ENCODE measurements at regions not wholly inside any gene's neighbourhood (a gene's known extent, or its start where the extent isn't known, plus 50 kb on each side); places are given as distances from the start of the nearest gene placed in this dataset.
A peak's percentile ranks its signal among the peaks of the same experiment; 100 is the strongest.

DNA sequence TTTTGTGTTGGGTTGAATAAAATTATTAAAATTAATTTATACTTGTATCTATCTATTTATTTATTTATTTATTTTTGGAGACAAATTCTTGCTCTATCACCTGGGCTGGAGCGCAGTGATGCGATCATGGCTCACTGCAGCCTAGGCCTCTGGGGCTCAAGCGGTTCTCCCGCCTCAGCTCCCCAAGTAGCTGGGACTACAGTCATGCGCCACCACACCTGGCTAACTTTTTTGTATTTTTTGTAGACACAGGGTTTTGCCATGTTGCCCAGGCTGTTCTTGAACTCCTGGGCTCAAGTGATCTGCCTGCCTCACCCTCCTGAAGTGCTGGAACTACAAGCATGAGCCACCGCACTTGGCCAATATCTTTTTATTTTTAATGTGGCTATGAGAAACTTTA is 134.7 kb upstream of the SPDL1 start:
- no peak for DNase-seq (ENCODE audit: low read depth in 2 of 2)

DNA sequence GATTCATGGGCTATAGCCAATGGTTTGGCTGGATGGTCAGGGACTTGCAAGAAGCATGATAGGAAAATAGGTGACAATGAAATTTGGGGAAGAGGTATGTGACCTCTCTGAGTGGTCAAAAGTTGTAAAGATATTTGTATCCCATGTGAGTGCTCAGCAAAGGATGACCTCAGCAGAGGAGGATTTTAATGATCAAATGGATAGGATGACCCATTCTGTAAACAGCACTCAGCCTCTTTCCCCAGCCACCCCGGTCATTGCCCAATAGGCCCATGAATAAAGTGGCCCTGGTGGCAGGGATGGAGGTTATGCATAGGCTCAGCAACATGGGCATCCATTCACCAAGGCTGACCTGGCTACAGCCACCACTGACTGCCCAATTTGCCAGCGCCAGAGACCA is 138.4 kb upstream of the SPDL1 start:
- DNase-seq (ENCODE audit: low read depth in 2 of 2) = no peak

DNA sequence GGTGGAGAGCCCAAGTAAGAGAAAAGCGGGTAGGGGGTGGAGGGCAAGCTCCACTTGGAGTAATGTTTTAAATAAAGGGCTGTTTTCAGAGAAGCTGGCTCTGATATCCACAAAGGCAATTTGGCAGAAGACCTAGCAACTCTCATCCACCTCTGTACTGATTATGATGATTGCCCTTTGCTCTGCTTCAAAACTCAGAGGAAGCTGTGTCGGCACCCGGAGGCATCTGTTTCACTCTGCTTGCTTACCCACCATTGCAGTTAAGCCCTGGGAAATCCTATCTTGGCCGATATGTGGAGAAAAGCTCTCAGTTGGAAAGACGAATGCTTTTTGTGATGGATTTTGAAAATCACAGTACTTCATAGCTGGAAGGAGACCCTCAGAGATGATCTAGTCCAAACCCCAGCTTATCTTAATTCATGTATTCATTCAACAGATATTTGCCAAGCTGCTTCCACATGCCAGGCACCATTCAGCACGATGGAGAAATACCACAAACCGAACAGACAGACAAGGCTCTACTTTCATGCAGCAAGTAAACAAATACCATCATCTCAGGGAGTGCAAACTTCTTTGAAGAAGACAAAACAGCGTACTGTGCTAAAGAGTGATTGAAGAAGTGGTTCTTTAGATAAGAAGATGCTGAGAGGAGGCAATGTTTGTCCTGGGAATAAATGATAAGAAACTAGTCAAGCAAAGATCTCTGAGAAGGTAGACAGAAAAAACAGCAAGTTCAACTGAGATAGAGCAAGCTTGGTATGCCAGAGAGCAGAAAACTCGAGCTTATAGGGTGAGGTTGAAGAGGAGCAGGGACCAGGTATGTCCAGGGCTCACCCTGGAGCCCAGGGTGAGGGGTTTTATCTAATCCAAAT is 140.4 kb upstream of the SPDL1 start:
- DNase-seq (ENCODE audit: low read depth in 2 of 2) = no peak

DNA sequence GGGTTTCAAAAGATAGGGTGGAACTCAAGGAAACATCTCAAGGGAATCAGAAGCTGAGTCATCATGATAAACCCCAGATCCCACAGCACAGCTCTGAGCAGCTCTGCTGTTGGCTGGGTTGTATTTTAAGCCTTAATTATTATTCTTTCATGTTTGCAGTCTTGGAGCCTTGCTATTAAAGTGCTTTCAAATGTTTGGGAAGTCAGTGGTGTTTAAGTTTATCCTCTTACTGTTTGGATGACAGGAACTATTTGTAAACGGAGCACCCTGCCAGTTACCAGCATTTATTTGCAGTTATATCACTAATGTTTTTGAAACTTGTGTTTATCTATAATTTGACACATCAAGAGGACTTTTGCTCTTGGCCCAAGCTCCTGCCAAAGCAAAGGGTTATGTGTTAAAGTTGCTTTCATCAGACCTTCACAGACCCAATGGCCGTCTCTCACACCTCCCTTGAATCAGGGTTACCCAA is 141.1 kb upstream of the SPDL1 start:
- DNase-seq (ENCODE audit: low read depth in 2 of 2) = no peak

DNA sequence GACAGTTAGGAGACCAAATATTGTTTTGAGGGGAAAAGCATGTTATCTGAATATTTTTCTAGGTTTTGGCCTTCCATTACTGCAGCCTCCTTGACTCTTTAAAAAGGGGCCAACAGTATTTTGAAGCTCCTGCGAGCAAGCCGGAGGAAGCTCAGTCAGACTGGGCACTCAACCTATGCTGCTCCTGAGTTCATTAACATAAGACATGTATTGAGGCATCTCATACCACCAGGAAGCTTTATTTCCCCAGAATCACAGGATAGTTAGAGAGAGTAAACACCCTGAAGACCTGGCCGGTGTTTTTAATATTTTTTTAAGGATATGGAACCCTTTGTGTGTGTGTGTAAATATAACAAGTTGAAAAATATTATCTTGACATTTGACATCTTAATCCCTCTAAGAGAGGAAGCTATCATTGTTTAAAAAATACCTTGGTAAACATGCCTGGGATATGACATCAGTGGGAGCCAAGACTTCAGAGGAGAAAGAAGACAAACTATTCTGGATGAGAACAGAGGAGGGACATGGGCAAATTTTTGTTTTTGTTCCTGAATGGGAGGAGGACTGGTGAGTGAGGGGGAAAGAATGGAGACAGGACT is 139.3 kb upstream of the SLIT3 start:
- no peak for DNase-seq (ENCODE audit: low read depth in 2 of 2)

DNA sequence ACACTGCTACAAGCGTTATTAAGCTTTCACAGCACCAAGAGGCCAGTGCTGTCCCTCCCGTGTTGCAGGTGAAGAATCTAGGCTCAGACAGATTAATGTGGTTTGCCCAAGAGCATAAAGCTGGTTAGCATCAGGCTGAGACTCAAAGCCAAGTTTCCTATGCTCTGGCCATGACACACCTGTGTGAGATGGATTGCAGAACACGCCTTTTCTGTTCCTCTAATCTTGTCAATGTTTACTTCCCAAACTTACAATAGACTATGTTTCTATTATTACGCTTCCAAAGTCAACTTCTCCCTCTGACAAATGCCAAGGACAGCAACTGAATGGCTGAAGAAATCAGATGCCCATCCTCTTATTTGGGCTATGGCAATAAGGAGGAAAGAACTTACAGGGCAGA is 138.4 kb upstream of the SLIT3 start:
- no peak for DNase-seq (ENCODE audit: low read depth in 2 of 2)

DNA sequence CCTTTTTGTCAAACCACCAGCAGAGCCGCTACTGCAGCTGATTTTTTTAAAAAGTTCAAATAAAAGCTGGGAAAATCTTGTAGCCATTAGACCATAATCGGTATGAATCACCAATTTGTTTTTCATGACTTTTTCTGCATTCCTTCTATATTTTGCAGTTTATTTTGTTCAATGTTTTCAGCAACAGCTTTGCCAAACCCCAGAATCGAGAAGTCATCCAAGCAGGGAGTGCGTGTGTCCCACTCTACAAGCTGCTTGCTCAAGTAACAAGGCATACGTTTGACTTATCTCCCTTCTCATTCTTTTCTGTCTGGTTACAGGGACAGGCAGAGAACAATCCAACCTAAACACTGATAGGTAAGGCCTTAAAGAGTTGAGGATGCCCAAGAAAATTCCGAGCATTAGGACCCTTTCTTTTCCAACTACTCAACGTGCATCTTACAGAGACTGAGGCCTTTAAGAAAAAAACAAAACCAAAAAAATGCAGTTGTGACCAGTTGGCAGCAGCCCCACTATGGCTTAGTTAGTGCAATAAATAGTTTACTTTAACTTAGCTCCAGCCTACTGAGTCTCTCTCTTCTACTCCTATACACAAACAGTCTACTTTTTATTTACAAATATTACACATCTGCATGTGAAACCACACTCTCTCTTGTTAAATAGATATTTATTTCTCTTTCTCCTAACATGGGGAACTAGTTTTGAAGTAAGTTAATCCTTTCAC is 134.7 kb upstream of the SLIT3 start:
- no peak for DNase-seq (ENCODE audit: low read depth in 2 of 2)

DNA sequence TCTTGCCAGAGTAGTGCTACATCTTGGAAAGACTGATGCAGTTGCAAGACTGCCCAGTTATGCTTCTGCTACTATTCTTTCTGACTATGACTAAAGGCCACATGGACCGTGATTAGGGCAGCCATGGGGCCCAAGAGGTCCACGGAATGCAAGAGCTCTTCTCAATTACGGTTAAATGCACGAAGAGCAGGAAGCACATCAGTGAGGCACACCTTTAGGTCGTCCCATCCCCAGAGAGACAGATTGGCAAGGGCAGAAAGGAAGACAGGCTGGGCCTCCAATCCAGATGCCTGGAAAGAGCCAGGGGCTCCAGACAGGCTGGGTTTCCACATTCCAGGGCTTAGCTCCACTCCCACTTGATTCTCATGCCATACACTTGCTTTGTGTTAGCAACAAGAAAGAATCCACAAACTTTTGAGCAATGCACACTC is 132.3 kb upstream of the SLIT3 start:
- no peak for DNase-seq (ENCODE audit: low read depth in 2 of 2)

DNA sequence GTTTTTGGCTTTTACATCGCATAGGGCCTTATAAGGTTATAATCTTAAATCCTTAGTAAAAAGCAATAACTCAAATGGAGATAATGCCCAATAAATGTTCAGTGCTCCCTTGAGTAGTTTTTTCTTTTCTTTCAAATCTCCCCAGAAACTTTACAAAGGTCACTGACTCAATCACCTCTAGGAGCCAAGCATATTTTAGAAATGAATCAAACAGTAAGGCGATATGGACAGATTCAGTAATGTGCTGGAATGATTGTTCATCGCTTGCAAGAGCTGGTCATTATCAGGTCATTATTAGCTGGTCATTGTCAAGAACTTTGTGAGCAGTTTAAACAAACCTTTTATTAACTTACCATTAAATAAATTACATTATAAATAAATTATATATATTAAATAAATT is 130.4 kb upstream of the SLIT3 start:
- DNase-seq (ENCODE audit: low read depth in 2 of 2) = no peak

DNA sequence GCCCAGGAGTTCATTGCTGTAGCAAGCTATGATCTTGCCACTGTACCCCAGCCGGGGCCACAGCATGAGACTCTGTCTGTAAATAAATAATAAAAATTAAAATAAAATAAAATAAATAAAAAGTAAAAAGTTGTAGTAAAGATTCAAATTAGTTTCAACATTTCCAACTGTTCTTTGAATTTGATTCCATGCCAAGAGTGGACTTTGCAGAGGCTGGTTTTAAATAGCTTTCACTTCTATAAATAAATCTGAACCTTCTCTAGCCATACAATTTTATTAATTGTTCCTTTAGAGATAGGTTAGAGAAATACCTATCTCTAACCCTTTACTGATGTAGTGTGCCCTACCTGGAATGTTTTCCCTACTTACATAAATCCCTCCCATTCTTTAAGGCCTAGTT is 129.7 kb upstream of the SLIT3 start:
- DNase-seq (ENCODE audit: low read depth in 2 of 2) = no peak

DNA sequence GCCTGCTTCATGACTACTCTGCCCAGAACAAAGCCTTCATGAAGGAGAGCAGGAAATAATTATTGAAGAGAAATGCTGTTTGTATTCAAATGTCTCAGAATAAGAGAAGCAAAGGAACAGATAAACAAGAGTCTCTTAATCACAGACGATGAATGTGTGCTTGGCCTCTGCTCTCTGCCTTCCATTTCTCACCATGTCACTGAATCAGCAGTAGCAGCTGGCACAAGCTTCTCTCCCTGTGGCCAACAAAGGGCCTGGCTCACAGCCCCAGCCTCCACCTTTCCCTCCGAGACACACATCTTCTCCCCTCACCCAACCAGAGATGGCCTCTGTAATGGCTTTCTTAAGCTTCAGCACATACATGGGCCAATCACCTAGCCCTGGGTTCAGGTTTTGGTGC is 128.1 kb upstream of the SLIT3 start:
- no peak for DNase-seq (ENCODE audit: low read depth in 2 of 2)

DNA sequence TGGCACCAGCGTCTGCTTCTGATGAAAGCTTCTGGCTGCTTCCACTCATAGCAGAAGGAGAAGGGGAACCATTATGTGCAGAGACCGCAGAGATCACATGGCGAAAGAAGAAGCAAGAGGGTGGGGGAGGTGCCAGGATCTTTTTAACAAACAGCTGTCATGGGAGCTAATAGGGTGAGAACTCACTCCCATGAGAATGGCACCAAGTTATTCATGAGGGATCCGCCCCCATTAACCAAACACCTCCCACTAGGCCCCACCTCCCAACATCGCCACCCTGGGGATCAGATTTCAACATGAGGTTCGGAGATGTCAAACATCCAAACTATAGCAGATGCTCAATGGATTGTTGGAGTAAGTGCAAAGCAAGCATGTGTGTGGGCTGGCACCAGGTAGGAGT is 125.8 kb upstream of the SLIT3 start:
- DNase-seq (ENCODE audit: low read depth in 2 of 2) = no peak

DNA sequence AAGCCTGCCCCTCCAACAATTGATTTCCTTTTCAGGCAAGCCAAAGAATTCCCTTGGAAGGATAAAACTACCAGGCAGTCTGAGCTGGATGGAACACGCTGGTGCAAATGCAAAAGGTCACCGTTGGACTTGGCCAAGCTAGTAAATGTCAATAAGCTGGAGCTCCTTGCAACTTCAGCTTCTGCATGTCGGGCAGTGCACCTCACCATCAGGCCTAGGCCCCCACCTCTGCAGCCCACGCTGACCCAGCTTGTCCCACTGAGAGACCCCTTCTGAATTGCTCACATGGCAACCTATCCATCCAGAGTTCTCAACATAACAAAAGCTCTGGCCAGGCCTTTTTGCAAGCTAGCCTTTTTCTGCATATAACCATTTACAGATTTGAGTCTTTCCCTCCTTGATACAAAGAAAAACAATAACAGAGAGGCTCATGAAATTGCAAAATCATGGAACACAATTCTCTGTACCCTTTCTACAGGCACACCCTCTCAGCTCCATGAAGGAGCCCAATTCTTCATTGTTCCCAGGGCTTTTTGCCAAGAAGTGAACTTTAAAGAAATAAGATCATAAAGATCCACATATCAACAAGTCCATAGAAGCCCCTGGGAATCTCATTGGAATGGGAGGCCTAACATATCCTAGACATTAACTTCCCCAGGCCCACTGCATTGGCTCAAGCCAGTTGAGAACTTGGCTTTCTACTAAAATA is 123.9 kb upstream of the SLIT3 start:
- DNase-seq (ENCODE audit: low read depth in 2 of 2) = no peak

DNA sequence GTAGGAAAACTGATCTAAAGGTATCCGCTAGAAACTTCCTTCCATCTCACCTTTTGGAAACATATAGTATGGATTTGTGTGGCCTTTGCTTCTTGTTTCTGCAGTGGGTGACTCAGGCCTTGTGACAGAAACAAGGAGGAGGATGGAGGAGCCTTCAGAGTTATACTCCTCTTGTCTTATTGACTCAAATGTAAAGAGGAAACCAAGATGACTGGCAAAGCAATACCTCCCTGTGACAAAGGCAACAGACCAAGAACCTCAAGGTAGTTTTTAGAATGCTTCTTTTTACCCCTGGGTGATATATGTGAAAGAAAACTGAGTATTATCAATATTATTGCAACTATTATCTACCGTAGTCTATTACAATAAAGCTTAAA is 123.3 kb upstream of the SLIT3 start:
- no peak for DNase-seq (ENCODE audit: low read depth in 2 of 2)

DNA sequence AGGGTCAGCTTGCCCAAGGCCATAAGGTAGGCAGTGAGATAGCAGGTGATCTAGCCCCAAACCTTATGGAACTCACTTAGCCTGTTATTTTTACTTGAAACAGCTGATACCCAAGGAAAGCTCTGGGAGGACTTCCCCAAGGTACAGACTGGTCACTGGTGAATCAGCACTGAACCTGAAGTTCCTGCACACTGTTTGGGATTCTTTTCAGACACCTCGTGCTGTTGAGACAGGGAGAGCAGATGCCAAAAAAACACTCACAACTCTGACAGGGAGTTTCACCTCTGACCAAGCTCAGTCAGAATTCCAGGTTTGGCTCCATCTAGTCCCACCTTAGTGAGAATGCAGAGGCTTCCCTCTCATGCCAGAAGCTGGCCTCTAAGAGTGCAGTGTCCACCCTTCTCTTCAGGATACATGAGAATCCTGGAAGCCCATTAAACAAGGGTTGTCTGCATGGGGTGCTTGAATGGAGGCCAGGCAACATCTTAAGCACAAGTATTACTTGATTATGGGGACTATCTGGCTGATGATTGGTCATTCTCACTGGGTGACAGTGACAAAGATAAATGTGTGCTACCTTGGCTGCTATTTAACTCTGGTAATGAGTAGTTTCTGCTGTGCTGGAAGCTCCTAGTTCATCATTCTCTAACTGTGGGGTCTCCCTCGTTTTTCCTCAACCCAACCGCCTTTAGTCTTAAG is 122.8 kb upstream of the SLIT3 start:
- DNase-seq (ENCODE audit: low read depth in 2 of 2) = no peak

DNA sequence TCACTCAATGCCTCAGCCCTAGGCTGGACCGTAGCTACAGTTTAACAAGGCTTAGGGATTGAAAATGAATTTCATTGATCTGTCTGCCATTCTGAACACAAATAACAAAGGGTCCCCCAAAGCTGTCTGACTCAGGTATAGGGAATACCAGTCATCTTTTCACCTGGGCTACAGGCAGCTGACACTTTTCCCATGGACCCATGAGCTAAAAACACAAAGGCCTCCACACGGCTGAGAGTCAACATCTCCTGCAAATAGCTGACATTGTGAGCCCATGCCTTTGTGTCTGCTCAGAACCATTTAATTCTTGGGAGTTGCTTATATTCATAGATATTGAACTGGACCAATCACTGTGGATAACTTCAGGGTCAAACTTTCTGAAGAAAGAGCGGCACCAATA is 121.1 kb upstream of the SLIT3 start:
- no peak for DNase-seq (ENCODE audit: low read depth in 2 of 2)

DNA sequence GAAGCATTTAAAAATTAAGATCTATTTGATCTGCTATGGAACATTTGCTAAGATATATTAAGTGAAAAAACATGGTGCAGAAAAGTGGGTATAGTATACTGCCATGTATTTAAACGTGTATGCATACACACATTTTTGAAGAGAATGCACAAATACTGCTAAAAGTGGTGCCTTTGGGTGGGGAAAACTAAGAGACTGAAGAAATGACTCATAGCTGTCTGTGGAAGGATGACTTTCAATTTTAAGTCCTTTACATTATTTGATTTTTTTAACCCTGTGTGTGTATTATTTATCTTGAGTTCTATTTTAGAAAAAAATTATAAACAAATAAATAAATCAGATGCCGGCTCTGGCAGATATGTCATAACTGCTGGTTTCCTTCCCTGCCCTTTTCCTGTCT is 120.7 kb upstream of the SLIT3 start:
- DNase-seq (ENCODE audit: low read depth in 2 of 2) = no peak

DNA sequence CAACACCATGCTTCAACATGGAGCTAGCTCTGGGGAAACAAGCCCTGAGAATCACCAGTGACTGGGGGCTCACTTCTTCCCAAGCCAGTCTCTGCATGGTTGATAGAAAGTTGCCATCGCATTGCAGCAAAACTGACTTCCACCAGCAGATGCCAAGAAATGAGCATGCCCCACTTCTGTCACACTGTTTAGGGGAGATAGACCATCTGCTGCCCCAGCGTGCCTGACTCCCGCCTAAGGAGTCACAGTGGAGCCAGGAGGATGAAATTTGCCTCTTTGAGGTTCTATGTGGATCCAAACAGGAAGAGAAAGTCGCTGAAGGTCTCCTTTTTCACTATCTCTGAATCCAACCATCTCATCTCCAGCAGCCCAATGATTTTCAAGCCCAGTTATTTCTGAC is 116.7 kb upstream of the SLIT3 start:
- DNase-seq (ENCODE audit: low read depth in 2 of 2) = no peak

DNA sequence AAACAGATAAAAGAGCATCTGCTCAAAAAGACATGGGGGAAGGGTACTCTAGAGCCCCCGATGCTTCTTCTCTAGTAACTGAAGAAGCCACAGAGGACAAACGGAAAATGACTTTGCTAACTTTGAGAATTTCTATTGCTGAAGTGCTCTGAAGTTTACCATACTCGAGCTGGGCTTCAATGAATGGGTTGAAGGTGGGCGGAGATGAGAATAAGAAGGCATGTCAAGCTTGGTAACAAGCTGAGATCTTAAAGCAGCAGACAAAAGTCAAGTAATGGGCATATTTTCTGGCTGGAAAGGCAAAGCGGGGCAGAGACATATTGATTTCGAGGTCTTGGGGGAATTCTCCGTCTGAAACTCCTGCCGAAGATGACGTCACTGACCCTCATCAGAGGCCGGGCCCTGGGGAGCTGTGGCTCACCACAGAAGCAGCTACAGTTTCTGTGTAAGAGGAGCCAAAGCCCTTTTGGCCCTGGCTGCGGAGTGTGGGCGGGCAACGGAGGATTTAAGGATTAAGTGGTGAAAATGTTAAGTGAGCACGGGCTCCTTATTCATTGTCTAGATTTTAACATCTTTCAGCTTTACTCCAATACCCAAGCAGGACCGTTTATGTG is 115.8 kb upstream of the SLIT3 start:
- DNase-seq (ENCODE audit: low read depth in 2 of 2) = peak; percentile 90 to 92

DNA sequence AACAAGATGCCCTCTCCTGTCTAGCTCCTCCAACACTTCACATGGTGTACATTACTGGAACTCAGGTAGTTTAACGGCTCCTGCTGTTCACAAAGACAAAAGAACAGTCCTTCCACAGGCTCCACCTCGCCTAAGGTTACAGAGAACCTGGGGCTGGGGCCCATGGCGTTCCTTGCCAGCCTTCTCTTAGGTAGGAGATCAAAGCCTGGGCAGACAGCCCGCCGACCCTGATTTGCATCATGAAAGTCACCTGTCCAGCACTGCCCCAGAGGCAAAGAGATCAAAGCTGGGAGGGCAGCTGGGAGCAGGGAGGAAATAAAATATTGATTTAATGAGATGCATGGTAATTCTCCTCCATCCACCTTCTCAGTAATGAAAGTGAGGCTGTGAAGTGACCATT is 115.0 kb upstream of the SLIT3 start:
- DNase-seq (ENCODE audit: low read depth in 2 of 2) = no peak

DNA sequence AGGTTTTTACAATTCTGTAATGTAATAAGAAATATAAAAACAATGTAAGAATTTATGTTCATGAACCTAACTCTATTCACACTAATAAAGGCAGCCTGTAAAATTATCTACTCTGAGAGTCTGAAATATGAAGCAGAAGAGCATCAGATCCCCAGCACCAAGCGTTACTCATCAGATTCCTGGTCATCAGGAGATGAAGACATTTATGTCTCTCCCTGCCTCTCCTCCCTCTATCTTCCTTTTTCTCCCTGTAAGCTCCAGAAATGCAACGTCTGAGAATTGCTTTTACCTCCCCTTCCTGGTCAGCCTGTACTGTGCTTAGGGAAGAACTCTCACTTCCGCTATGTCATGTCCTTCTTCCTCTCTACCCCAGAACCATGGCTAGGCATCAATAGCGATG is 114.4 kb upstream of the SLIT3 start:
- no peak for DNase-seq (ENCODE audit: low read depth in 2 of 2)
